Activated CD8-positive, alpha-beta memory T cell treated with anti-CD3 and anti-CD28 coated beads for 1 hour (primary cell): ENCODE measurements at regions not wholly inside any gene's neighbourhood (a gene's known extent, or its start where the extent isn't known, plus 50 kb on each side); places are given as distances from the start of the nearest gene placed in this dataset.

Experiments
- DNase-seq, 2 donors: peaks; one replicate each; pipeline ENCODE4 v3.0.0-alpha.2; 2020; ENCODE audit warnings: low read depth in 1 of 2; ENCODE audit errors: extremely low read depth in 1 of 2

GRCh38 chr15:93670931-93671330 is 560.4 kb upstream of the MCTP2 start:
- DNase-seq = no peak

- no peak for DNase-seq
Measured at GRCh38 chr15:93664213-93664956, 567.0 kb upstream of the MCTP2 start.

GRCh38 chr15:93662162-93662885 is 569.0 kb upstream of the MCTP2 start:
- no peak for DNase-seq

- no peak for DNase-seq
Measured at GRCh38 chr15:93658026-93658816, 569.2 kb upstream of the RGMA start.

- no peak for DNase-seq
Measured at GRCh38 chr15:93656041-93656440, 567.0 kb upstream of the RGMA start.

GRCh38 chr15:93649691-93650235 is 560.8 kb upstream of the RGMA start:
- DNase-seq = no peak

GRCh38 chr15:93646193-93646592 is 557.2 kb upstream of the RGMA start:
- no peak for DNase-seq

GRCh38 chr15:93645594-93645993 is 556.6 kb upstream of the RGMA start:
- DNase-seq = no peak

GRCh38 chr15:93644595-93644994 is 555.6 kb upstream of the RGMA start:
- no peak for DNase-seq

- DNase-seq = no peak
Measured at GRCh38 chr15:93640411-93640962, 551.5 kb upstream of the RGMA start.

GRCh38 chr15:93631958-93632618 is 543.1 kb upstream of the RGMA start:
- DNase-seq = no peak

GRCh38 chr15:93619597-93619996 is 530.6 kb upstream of the RGMA start:
- DNase-seq = no peak

GRCh38 chr15:93617443-93617842 is 528.4 kb upstream of the RGMA start:
- no peak for DNase-seq

- DNase-seq = no peak
Measured at GRCh38 chr15:93614386-93615104, 525.5 kb upstream of the RGMA start.

- no peak for DNase-seq
Measured at GRCh38 chr15:93613386-93613785, 524.4 kb upstream of the RGMA start.

- no peak for DNase-seq
Measured at GRCh38 chr15:93612953-93613352, 523.9 kb upstream of the RGMA start.

- DNase-seq = no peak
Measured at GRCh38 chr15:93610944-93611343, 521.9 kb upstream of the RGMA start.

GRCh38 chr15:93608643-93609148 is 519.7 kb upstream of the RGMA start:
- DNase-seq = no peak

GRCh38 chr15:93603550-93603949 is 514.5 kb upstream of the RGMA start:
- DNase-seq = no peak

GRCh38 chr15:93587059-93587521 is 498.1 kb upstream of the RGMA start:
- DNase-seq = no peak
